Right ventricle myocardium superior (tissue), 1 donor: ENCODE measurements at regions not wholly inside any gene's neighbourhood (a gene's known extent, or its start where the extent isn't known, plus 50 kb on each side); places are given as distances from the start of the nearest gene placed in this dataset.

ENCODE experiments used
- ATAC-seq: fragments of 200-7000 bp; cut with Tn5 transposase; one replicate; pipeline ENCODE4 v1.9.1; 2020; ENCODE audit warnings: mild to moderate bottlenecking; ENCODE audit not compliant: poor library complexity
- DNase-seq: peaks from one replicate; pipeline ENCODE4 v3.0.0-alpha.2; 2020
- intact Hi-C: fragments of 100-400 bp; cut with DNase I; formaldehyde crosslinking; loops from one replicate; pipeline ENCODE4 v1.11.2; 2022
- donor health status: DM: no; HTN: yes; CAD: no; lungs with severe emphysema.

DNA sequence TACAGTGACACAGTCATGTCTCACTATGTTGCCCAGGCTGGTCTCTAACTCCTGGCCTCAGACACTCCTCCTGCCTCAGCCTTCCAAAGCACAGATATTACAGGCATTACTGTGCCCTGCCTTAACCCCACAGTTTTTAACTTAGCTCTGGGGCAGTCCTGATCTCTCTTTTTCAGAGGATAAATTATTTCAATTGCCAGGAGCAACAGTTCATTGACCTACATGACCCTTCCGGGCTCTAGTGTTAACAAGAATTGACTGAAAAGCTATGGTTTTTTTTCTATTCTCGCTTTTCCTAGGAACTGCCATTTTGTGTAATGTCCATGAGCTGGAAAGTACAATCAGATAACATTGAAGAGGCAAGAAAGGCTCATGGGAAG, 92.8 kb downstream of the HNRNPLL start:
- no peak for ATAC-seq
- no peak for DNase-seq
- intact Hi-C loops: no loop called here

DNA sequence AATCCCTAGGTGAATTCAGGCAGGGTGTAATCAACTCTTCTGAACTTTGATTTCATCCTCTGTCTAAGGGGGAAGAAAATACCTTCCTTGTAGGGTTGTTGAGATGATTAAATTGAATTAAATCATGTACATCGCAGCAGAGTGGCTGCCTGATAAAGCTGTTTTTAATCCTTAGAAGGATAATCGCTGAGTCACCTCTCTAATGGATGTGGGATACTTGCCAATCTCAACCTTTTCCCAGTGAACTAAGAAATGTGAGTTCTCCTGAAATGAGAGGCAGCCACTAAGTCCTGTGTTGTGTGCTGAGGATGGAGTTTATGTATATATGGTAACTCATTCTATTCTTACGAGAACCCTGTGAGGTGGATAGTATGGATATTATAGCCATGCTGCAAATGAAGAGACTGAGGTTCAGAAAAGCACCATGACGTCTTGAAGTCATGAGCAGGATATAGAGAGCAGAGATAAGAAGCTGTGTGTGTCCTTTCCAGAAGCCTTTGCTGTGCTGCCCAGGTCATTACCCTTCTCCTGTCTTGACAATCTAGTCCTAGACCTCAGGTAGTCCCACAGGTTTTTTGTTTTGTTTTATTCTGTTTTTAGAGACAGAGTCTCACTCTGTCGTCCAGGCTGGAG, 93.3 kb downstream of the HNRNPLL start:
- ATAC-seq: no peak
- intact Hi-C loops: no loop called here
- DNase-seq: no peak

DNA sequence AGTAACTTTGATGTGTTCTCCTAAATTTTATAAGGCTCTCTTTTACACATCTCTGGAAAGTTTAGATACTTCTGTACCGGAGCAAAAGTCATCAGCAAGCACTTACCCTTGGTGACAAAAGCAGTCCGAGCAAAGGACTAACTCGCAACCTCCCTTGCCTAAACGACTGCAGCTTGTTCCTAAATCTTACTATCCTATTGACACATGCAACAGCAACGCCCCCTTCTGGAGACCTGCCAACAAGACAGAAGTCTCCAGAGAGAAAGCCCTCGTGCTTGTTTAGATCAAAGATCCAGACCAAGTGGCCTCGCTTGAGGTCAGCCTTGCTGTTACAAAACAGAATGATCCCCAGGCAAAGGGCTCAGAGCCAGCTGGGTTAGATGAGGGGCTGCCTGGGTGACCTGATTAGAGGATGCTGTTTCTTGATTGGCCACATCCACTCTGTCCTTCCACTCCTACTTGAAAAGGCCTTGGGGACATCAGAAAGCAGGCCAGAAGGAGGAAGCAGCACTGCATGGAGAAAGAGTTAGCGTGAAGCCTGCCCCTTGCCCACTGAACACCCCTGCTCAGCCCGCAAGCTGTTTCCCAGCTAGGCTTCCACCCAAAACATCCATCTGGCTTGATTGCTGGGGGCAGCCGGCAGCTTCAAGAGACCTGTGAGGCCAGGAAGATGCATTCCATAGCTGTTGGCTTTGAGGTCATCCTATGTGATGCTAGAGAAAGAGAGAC, 94.3 kb downstream of the HNRNPLL start:
- ATAC-seq (peak; percentile 89), DNase-seq (peak; percentile 91)
- intact Hi-C loops: no loop called here

DNA sequence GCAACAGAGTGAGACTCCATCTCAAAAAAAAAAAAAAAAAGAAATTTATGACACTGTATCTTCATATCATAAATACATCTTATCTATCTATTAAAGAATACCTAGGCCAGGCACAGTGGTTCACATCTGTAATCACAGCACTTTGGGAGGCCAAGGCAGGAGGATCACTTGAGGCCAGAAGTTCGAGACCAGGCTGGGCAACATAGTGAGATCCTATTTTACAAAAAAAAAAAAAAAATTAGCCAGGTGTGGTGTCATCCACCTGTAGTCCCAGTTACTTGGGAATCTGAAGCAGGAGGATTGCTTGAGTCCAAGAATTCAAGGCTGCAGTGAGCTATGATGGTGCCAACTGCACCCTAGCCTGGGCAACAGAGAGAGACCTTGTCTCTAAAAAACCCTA, 95.0 kb downstream of the HNRNPLL start:
- intact Hi-C loops: no loop called here
- ATAC-seq: no peak
- no peak for DNase-seq

DNA sequence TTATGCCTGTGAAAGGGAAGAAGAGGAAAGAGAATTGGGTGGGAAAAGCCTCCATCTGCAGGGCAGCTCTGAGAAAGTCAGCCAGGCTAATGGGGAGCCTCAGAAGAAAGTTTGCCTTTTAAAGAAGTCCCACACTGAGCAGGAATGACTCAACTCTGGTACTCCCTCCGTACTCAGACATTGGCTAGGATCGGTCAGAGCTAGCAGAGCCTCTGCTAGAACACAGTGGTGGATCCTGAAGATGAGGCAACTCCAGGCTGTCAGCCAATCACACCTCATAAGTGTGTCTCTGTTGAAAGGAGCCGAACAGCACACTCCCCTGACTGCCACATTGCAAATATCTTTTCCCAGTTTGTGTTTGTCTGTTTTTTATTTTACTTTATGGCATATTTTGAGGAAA, 96.9 kb downstream of the HNRNPLL start:
- peak; percentile 66 for ATAC-seq

DNA sequence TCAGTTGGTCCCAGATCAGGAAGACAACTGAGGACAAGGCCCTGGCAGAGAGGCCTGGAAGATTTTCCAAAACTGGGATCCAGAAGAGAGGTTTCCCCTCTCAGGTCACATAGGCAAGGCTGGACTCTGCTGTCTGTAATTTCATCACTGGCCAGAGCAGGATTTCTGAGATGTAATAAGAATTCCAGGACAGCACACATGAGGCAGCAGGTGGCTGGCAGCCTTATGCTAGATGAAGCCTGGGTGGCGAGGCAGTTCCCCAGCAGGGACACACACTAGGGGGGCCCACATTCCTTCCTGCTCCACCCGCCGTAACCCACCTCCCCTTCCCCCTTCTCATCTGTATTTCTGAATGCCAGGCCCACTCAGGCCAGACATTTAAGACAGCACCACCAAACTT, 98.6 kb downstream of the HNRNPLL start:
- intact Hi-C loops: no loop called here
- ATAC-seq (no peak), DNase-seq (no peak)

More for the DNA sequence above, 96.9 kb downstream of the HNRNPLL start:
- peak; percentile 59 for DNase-seq
- intact Hi-C loops: no loop called here

DNA sequence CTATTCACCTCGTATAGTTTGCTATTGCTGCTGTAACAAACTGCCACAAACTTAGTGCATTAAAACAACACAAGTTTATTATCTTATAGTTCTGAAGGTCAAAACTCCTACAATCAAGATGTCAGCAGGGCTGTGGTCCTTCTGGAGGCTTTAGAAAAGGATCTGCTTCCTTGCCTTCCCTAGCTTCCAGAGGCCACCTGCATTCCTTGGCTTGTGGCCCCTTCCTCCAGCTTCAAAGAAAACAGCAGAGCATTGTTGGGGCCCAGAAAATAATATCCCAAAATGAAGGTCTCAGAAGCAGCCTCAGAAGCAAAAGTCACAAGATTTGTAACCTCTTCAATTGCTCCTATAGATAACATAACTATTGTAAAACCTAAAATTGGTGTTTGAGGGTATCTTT, 100.6 kb downstream of the HNRNPLL start:
- DNase-seq (no peak), ATAC-seq (no peak)
- intact Hi-C loops: no loop called here

DNA sequence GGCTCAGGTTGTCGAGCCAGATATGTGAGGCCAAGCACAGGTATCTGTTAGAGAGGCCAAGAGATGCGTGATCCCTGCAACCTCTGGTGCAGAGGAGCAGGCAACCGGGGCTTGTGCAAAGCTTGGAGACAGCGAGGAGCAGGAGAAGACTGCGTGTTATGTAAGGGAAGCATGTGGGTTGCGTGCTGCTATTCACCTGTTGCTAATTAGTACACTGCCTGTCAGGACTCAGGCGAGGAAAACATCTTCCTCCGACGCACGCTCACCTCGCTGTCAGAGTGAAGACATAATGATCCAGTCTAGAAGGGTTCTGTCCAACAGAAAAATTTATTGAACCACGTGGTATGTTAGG, 102.5 kb downstream of the HNRNPLL start:
- ATAC-seq: no peak
- intact Hi-C loops: no loop called here
- no peak for DNase-seq

DNA sequence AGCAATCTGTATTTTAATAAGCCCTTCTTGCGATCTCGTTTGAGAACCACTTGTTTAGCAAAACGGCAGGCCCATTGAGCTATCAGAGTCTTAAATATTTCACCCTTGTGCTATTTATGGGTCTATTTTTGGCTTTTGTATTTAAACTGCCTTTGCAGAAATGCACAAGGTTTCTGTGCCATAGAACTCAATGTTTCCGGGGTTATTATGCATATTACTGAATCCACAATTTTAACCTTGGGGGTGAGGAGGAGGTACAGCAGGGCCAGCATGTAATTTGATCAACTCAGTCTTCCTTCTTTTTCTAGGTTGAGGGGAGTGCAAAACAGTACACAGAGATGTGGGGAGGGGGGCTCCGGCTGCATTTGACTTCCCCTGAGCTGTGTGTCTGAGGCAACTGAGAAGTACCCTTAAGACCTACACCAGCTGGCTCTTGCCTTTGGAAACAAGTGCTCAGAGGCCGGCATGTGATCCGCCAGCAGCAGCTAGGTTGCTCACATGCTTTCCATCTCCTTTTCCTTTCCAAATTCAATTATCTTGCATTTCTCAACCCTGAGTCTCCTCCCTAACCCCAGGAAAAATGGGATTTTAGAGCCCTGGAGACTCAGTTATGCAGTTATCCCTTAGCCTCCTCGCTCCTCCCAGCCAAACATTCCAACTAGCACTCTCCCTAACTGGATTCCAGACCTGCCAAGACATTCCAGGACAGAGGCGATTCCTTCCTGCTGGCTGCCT, 103.0 kb downstream of the HNRNPLL start:
- peak; percentile 43 for ATAC-seq
- no peak for DNase-seq
- intact Hi-C loops: no loop called here

DNA sequence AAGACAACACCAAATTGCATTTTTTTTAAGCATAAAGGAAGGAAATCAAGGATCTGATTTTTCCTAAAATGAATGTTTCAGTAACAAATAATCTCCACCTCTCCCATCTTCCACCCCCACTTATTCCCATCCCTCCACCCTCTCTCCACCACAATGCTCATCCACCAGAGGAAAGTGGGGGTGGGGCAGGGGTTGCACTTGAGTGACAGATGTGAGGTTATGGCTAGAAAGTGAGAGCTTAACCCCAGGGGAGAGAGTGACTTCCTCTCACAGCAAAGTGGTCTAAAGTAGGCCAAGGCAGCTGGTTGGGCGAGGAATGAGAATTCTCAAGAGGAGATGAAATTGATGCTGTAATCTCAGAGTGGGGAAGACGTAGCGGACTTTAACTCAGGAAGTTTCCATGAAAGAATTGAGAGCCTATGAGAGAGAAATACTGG, 104.7 kb downstream of the HNRNPLL start:
- peak; percentile 47 for DNase-seq
- ATAC-seq: peak; percentile 53
- intact Hi-C loops: no loop called here

DNA sequence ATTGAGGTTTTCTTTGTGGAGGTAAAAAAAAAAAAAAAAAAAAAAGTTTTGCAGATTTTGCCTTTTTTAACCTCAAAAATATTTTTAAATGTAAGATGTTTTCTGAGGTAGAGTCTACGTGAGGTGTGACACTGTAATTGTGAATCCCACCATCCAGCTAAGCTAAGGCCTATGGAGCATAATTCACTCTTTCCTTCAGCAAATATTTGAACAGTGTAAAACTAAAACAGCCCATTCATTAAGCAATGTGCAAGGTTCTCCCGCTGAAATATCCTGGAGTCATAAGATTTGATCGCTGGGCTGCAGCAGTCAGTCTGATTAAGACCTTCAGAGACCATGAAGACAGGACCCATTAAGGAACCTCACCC, 105.1 kb downstream of the HNRNPLL start:
- ATAC-seq: no peak
- intact Hi-C loops: no loop called here
- no peak for DNase-seq

DNA sequence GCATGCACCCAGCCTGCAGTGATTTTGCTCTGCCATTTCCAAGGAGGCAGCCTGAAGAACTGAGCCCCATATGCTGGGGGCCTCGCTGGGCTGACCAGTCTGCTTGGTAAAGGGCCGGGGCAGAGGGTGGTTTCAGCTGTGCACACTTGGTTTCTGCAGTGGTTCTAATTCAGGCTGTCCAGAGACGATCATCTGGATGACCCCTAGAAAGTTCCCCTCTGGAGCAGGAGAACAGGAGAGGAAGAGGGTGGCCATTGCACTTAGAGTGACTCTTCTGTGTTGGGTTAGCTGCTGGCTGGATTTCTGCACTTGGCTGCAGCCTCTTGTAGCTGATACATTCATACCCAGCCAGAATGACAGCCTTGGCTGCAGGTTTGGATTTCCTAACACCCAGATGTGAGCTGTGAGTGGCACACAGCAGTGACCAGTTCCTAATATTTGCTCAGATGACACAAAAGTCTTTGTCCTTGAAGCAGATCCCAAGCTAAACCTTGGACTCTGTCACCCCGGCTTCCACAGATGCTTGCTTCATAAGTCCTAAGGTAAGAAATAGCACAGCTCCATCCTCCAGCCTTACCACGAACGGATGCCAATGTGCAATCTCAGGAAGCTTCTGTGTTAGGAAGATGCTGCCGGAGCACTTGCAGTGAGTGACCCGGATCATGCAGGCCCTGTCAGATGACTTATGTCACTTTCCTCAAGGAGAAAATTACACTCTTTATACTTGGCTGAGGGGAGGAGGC, 105.6 kb downstream of the HNRNPLL start:
- peak; percentile 69 for DNase-seq
- intact Hi-C loops: no loop called here
- ATAC-seq: peak; percentile 76

DNA sequence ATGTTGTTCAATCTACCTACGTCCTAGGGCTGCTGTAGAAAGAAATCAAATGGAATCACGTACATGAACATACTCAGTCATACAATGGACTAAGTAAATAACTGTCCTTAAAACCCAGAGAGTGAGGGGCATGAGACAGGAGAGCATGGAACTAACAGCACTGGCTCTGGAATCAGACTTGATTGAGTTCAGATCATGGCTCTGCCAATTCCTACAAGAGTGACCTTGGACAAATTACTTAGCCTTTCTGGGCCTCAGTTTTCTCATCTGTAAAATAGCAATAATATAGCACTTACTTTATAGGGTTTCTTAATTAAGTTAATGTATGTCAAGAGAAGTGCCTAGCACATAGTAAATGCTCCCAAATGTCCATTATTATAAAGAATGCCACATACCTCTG, 106.8 kb downstream of the HNRNPLL start:
- intact Hi-C loops: no loop called here
- DNase-seq: no peak

DNA sequence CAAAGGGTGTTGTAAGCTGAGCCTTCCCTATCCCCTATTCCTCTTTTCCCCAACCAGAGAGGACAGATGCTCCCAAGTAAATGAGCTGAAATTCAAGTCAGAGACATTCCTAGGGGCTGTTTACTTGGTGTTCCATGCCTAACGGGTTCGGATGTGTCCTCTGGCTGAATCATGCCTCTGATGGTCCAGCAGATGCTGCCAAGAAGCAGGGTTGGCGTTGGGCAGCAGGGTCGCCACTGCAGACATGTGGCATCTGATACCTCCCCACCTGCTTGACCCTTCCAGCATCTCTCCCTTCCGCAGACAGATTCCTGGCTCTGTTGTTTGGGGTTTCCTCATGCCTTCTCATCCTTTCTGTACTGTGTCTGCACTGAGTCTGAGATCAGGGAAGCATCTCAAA, 108.3 kb downstream of the HNRNPLL start:
- DNase-seq (no peak), ATAC-seq (no peak)
- intact Hi-C loops: no loop called here

More for the DNA sequence above, 106.8 kb downstream of the HNRNPLL start:
- ATAC-seq: no peak

DNA sequence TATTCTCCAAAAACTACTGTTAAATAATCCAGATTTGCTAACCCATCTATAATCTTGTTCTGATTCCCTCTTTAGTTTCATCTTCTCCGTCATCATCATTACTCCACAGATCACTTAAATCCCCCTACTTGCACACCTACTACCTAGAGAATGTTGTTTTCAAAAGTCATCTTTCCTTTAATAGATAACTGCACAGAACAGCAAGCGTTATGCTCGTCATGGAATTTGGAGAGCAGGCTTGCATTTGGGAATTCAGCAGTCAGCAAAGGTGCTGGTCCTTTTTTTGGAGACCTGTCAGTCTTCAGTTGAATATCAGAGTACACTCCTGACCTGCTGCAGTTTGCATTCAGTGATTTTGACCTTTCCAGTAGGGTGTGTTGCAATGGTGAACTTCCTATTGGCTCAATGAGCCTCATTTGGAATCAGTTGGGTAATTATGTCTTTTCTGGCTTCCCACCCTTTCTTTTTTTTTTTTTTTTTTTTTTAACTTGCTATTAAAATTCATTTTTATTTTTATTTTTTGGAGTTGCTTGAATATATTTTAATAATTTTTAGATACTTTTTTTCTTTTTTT, 110.6 kb downstream of the HNRNPLL start:
- intact Hi-C loops: no loop called here
- DNase-seq (no peak), ATAC-seq (no peak)

DNA sequence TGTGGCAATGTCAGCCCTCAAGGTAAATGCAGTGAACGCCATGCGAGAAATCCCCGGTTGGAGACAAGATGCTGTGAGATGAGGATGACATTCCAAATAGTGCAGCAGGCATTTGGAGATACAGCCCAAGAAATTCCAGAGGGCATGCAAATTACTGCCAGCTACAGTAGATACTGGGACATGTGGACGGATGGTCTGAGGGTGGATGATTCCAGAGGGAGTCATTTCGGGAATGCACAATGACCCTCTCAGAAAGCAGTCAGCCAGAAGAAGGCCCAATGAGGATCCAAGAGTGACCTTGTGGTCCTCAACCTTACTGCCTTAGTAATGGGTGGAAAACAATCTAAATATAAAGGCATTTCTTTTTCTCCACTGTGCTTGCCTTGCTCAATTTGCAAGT, 111.3 kb downstream of the HNRNPLL start:
- no peak for ATAC-seq
- intact Hi-C loops: no loop called here
- DNase-seq: no peak

DNA sequence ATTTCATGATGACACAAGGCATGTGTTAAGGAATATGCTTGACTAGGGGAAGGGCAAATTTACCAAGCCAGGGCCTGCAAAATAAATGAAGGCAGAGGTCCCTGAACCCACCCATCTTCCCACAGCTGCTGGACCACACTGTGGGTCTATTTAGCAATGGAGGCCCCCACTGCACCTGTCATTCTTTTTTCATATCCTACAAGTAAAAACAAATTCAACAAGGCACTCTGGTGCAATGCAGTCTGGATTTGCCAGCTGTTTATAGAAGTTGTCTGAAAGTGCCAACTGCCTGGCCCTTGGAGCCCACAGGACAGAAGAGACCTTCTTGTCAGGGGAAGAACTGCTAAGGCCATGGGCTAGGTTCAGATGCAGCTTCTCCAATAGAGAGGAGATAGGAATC, 112.8 kb upstream of the ATL2 start:
- ATAC-seq (no peak), DNase-seq (no peak)
- intact Hi-C loops: no loop called here

DNA sequence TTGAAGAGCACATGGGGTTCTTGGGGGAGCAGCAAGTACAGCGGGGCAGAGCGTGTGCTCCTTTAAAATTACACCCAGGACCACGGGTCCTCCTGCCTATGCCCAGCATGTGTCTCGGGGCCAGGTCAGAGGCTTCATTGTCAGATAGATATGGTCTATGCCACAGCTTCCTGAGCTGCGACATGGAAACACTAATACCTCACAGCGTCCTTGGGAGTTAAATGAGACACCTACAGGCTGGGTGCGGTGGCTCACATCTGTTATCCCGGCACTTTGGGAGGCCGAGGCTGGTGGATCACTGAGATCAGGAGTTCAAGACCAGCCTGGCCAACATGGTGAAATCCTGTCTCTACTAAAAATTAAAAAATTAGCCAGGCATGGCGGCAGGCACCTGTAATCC, 110.8 kb upstream of the ATL2 start:
- ATAC-seq (no peak), DNase-seq (no peak)
- intact Hi-C loops: no loop called here
